AG20443 (cell line): ENCODE measurements at regions not wholly inside any gene's neighbourhood (a gene's known extent, or its start where the extent isn't known, plus 50 kb on each side); places are given as distances from the start of the nearest gene placed in this dataset.
"Not testable (repeated sequence)": the region's sequence is repeated elsewhere in the genome, so short reads cannot be mapped to it uniquely, and the experiment has no call there.

ENCODE experiments used
- DNase-seq: peaks from one replicate; pipeline ENCODE4 v3.0.0; 2012; ENCODE audit warnings: low spot score, mixed read lengths

- no peak for DNase-seq
These were observed 541.1 kb upstream of the SPRY2 start for GRCh38 chr13:80881942-80882445.

- no peak for DNase-seq
These were observed 540.6 kb upstream of the SPRY2 start for GRCh38 chr13:80881495-80881894.

DNA sequence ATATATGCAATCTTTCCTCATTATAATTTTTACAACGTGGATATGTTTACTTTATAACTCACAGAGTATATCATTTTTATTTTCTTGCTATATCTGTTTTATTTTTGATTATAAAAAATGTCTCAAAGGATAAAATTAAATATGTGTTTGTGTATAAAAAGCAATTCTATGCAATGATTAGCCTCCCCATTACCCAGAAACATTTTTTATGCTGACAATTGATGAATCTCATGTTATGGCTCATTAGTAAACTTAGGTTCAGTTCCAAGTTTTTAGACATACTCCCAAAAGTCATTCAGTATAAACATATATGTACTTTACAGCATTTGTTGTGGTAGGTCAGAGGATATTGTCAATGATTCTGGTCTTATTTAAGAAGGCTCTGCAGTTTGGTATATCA lies 540.1 kb upstream of the SPRY2 start:
- no peak for DNase-seq

DNA sequence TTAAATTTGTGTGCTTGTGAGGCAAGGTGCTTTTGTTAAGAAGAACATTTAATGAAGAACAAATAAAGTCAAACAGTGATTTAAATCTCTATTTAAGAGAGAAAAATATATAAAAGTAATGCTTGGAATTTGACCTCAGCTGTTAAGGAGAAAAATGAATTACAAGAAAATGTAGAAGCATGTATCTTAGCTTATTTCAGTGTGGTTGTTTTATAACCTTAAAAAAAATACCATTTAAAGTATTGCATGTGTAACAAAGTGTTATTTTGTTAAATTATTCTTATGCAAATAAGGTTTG lies 537.0 kb upstream of the SPRY2 start:
- DNase-seq = no peak

- no peak for DNase-seq
These were observed 536.5 kb upstream of the SPRY2 start for GRCh38 chr13:80877209-80877943.

GRCh38 chr13:80873589-80873988 lies 532.7 kb upstream of the SPRY2 start:
- DNase-seq = no peak

DNA sequence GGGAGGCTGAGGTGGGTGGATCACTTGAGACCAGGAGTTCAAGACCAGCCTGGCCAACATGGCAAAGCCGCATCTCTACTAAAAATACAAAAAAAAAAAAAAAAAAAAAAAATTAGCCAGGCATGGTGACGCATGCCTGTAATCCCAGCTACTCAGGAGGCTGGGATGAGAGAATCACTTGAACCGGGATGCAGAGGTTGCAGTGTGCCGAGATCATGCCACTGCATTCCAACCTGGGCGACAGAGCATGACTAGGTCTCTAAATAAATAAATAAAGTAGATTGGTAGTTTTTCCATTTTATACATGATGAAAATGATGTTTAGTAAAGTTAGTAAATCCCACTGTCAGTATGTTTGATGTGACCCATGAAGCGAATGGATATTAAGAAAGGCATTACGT lies 531.0 kb upstream of the SPRY2 start:
- not testable (repeated sequence) for DNase-seq

- DNase-seq = no peak
These were observed 530.6 kb upstream of the SPRY2 start for GRCh38 chr13:80871481-80871880.

DNA sequence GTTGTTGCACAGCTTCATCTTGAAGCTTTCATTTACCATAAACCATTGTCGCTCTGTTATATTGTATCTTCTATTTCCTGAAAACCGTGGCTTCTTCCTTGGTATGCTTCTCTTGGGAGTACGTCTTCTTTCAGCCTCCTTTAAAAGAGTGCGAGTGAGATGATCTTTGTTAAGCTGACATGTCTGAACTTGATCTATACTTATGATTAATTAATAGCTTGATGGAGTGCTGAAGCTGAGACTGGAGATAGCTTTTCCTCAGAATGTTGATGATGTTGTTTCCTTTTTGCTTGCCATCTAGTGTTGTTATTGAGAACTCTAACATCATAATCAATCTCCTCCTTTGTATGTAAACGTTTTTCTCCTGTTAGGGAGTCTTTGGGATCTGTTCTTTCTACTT lies 529.3 kb upstream of the SPRY2 start:
- DNase-seq = no peak

DNA sequence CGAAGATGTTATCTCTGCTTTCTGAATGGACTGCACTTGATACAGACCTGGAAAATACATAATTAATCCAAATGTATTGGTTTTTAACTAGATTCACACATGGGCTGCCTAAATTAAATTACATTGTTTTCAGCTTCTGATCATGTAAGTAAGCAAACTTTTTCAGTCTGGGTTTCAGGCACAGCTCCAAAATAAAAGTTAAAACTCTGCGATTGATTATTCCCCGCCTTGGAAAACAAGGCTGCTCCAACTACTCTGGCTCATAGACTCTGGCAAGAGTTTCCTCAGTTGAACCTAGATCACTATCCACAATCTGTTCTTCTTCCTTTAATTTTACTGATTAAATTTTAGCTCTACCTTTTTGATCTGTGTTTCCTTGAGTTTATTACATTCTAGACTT lies 526.0 kb upstream of the SPRY2 start:
- no peak for DNase-seq

- no peak for DNase-seq
These were observed 524.4 kb upstream of the SPRY2 start for GRCh38 chr13:80865329-80865728.

DNA sequence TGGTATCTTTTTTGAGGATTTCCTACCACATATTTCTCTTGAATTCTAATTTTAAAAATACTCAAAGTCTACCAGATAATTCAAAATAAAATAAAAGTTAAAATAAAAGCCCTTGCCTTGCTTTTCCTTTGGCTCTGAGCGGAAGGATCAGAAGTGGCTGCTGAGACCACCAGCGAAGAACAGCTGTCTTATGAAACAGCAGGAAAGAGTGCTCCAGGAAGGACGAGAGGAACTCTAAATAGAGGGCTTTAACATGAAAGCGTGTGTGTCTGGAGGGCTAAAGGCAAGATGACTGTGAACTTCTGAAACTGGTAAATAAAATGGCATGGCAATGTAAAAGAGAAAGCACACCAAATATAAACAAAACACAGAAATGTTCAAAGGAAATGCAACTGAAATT lies 521.5 kb upstream of the SPRY2 start:
- no peak for DNase-seq

DNA sequence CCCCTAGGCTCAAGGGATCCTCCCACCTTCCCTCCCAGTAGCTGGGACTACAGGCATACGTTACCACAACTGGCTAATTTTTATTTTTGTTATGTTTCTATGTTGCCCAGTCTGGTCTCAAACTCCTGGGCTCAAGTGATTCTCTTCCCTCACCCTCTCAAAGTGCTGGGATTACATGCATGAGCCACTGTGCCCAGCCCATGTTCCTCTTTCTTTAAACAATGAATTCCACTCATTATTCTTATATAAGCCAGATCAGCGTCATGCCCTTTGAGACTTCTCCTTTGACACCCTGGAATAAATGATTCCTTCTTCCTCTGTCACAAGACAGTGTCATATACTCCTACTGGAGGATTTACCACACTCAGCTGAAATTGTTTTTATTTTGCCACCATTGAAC lies 519.9 kb upstream of the SPRY2 start:
- DNase-seq = no peak

GRCh38 chr13:80858131-80858530 lies 517.2 kb upstream of the SPRY2 start:
- no peak for DNase-seq

DNA sequence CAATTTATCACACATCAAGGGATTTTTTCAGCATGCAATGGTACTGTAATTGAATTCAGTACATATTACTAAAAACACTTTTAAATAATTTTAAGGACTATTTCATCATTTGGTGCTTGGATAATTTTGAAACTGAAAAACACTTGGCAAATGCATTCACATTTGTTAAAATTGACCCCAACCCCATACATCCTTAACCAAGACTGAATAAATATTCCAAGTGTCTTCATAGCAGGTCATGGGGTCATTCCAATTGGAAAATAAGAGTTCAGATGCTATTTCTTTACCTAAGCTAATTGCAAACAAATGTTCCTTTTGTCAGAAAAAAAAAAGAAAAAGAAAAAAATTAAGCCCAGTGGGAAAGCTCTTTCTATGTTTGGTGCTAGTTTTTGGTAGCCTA lies 516.4 kb upstream of the SPRY2 start:
- no peak for DNase-seq

DNA sequence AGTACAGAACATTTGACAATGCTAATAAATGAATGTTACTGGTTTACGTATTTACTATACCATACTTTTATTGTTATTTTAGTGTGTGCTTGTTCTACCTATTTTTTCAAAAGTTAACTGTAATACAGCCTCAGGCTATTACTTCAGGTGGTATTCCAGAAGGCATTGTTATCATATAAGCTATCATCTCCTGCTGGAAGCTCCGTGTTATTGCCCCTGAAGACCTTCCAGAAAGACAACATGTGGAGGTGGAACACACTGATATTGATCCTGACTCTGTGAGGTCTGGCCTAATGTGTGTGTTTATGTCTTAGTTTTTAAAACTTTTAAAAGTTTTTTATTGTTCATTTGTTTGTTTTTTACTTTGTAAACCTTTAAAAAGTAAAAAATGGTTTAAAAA lies 509.8 kb upstream of the SPRY2 start:
- no peak for DNase-seq

GRCh38 chr13:80844164-80844563 lies 503.2 kb upstream of the SPRY2 start:
- no peak for DNase-seq

- DNase-seq = no peak
These were observed 500.5 kb upstream of the SPRY2 start for GRCh38 chr13:80841414-80841813.

DNA sequence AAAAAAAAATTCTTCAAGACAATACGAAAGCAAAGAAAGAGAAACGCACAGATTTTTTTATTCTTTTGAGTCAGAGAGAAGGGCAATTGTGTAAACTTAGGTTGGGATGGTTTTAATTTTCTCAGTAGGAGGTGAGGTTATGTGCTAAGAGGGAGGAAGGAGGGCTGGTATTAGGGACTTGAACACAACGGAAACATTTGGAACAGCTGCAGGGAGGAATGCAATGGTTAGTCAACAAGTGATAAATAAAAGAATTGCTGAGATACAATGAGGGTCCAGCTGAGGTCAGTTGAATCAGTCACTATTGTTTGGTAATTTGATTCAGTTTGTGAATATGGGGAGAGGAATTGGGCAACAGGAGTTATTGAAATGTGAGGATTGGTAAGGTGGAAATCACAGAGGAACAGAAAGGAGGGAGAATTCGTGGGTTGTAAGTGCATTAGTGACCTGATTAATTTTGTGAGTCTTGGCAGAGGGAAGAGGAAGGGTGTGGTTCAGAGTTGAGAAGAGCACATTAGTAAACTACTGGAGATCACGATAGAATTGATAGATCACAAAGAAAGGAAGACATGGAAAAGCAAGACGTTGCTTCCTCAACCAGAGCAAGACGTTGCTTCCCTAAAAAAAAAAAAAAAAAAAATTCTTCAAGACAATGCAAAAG lies 499.5 kb upstream of the SPRY2 start:
- DNase-seq = no peak

GRCh38 chr13:80835902-80836301 lies 495.0 kb upstream of the SPRY2 start:
- no peak for DNase-seq

DNA sequence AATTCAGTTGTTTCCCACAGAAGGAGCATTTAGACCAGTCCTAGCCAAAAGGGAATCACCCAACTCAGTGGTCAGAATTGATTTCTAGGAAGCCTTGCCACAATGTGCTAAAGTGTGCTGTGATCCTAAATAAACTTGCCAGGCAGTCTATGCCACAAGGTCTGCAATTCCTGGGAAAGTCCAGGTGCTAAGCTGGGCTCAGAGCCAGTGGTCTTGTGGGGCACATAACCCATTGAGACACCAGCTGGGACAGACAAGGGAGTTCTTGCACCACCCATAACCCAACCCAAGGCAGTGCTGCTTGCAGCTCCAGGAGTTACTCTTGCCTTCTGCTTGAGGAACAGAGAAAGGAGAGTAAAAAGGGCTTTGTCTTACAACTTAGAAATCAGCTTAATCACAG lies 489.5 kb upstream of the SPRY2 start:
- DNase-seq = no peak

DNA sequence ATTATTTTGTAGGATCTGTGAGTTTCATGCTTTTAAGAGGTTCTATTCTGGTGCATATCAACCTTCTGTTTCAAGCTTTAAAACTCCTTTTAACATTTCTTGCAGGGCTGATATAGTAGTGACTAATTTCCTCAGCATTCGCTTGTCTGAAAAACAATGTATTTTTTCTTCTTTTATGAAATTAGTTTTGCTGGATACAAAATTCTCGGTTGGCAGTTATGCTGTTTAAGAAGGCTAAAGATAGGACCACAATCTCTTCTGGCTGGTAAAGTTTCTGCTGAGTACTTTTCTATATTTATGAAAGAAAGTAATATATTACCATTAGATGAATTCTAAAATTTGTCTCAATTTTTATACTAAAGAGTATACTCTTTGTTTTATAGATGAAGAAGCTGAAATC lies 487.8 kb upstream of the SPRY2 start:
- no peak for DNase-seq

- DNase-seq = no peak
These were observed 484.4 kb upstream of the SPRY2 start for GRCh38 chr13:80825276-80825675.

DNA sequence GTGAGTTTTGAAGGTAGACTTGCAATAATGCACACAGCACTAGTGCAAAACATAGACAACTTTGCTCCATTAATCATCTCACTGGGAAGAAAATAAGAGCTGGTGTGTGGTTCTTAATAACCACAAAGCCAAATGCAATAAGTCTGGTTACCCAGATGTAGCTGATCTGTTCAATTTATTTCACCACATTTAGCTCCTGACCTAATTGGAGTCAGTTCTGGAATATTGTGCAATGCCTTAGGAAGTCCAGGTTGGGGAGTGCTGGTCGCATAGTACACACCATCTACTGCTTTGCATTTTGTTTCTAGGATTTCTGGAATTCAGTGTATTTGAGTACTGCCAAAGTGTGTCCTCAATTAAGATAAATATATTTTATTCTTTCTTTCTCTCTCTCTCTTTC lies 483.3 kb upstream of the SPRY2 start:
- DNase-seq = no peak
